AG04449 (cell line): ENCODE measurements at regions not wholly inside any gene's neighbourhood (a gene's known extent, or its start where the extent isn't known, plus 50 kb on each side); places are given as distances from the start of the nearest gene placed in this dataset.
A peak's percentile ranks its signal among the peaks of the same experiment; 100 is the strongest.

ENCODE experiments used
- CTCF ChIA-PET: fragments of 350-600 bp; formaldehyde crosslinking; extraction: SDS; loops from one replicate; lab custom pipeline; 2021; ENCODE audit warnings: antibody characterized with exemption; lab: Yijun Ruan, JAX
- POLR2A ChIA-PET: fragments of 400-600, 350-600 bp; formaldehyde crosslinking; extraction: SDS; loops from one replicate; lab custom pipeline; 2020; ENCODE audit warnings: antibody characterized with exemption, inconsistent platforms; lab: Yijun Ruan, JAX
- DNase-seq: peaks from one replicate; pipeline ENCODE4 v3.0.0-alpha.2; 2010; ENCODE audit warnings: low read depth, low spot score
- H3K4me3 ChIP-seq: 2 replicates; pipeline ENCODE4 v1.5.1; 2011; ENCODE audit warnings: low read depth, mild to moderate bottlenecking, control low read depth, low read length
- CTCF ChIP-seq: IDR thresholded peaks from one replicate; pipeline ENCODE4 v1.5.1; 2011; ENCODE audit warnings: mild to moderate bottlenecking, moderate library complexity, low read length, control low read depth, inconsistent platforms; ENCODE audit not compliant: insufficient read depth; ENCODE audit errors: missing control alignments

GRCh38 chr2:41414486-41415230 is 633.2 kb upstream of the PKDCC start:
- CTCF ChIA-PET: interaction anchor here (0.6 to 4.5 kb wide), 9 partner anchors 10 to 1501 kb away, joined by 3 to 47 read pairs (median 6); no protein-coding TSS in a partner anchor
- no peak for DNase-seq
- no peak overlapping the region for H3K4me3 ChIP-seq
- TF ChIP-seq CTCF: peak; percentile 48
- POLR2A ChIA-PET: no interaction called here

- CTCF ChIA-PET: interaction anchor here (1.3 kb wide), 1 partner anchor 281 kb away, joined by 7 read pairs; no protein-coding TSS in a partner anchor
- no peak overlapping the region for H3K4me3 ChIP-seq
- no peak for DNase-seq
- POLR2A ChIA-PET: no interaction called here
- TF ChIP-seq CTCF: no peak
Observed at GRCh38 chr2:41417511-41417910, 630.3 kb upstream of the PKDCC start.

- H3K4me3 ChIP-seq: no peak overlapping the region
- CTCF ChIA-PET: interaction anchor here (1.1 kb wide), 1 partner anchor 280 kb away, joined by 4 read pairs; no protein-coding TSS in a partner anchor
- DNase-seq: no peak
- no peak for TF ChIP-seq CTCF
- POLR2A ChIA-PET: no interaction called here
Observed at GRCh38 chr2:41420219-41420618, 627.6 kb upstream of the PKDCC start.

- ChIA-PET CTCF (interaction anchor here (1.1 kb wide), 1 partner anchor 279 kb away, joined by 4 read pairs; no protein-coding TSS in a partner anchor), POLR2A (no interaction called here)
- no peak overlapping the region for H3K4me3 ChIP-seq
- DNase-seq: no peak
- no peak for TF ChIP-seq CTCF
Observed at GRCh38 chr2:41420872-41421271, 626.9 kb upstream of the PKDCC start.

- DNase-seq: no peak
- POLR2A ChIA-PET: no interaction called here
- no peak for TF ChIP-seq CTCF
- CTCF ChIA-PET: no interaction called here
- no peak overlapping the region for H3K4me3 ChIP-seq
Observed at GRCh38 chr2:41431756-41432155, 616.1 kb upstream of the PKDCC start.

- ChIA-PET POLR2A (no interaction called here), CTCF (no interaction called here)
- DNase-seq: no peak
- H3K4me3 ChIP-seq: no peak overlapping the region
- TF ChIP-seq CTCF: no peak
Observed at GRCh38 chr2:41432459-41432858, 615.4 kb upstream of the PKDCC start.
